GM21723 (cell line): ENCODE measurements at regions not wholly inside any gene's neighbourhood (a gene's known extent, or its start where the extent isn't known, plus 50 kb on each side); places are given as distances from the start of the nearest gene placed in this dataset.

Source experiments
- ATAC-seq: cut with Tn5 transposase; IDR thresholded peaks from one replicate; pipeline ENCODE4 v1.9.1; 2021; ENCODE audit warnings: mild to moderate bottlenecking, moderate library complexity; ENCODE audit not compliant: unreplicated experiment

DNA sequence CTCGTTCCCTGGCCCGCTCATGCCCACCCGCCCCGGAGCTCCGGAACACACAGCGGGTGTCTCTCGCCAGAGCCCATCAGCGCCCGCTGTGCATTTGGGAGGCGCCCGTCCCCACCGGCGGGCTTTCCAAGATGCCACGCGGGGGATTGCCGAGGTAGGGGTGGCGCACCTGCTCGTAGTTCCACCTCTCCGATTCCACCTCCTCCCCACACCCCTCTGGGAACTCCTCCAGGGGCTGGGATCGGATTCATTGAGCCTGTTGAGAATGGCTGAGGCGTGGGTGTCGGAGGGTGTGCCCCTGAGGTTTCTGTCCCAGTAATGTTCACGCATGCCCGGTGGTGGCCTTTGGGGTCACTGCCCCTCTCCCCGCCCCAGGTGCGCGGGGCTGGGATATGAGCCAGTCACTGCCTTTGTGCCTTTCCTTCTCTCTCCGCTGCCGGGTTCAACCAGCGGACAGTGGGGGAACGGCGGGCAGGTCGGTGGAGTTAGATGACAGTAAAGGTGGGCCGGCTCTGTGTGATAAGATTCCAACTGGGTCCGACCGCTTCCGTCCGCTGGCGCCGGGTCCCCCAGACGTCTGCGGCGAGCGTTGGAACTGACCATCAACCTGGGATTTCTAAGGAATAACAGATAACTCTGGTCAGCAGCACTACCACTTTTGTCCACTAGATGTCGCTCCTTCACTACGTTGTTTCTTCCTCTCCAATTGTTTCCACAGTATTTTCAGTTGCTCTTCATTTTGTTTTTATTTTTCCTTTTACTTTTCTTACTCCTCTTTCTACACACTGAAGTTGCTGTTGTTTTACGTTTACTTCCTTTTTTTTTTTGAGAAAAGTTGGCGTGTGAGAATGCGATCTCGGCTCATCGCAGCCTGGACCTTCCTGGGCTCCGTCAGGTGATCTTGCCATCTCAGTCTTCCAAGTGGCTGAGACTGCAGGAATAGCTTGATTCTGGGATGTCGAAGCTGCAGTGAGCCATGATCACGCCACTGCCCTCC, 178.1 kb upstream of the ALG10B start:
- peak; percentile 80 for ATAC-seq

DNA sequence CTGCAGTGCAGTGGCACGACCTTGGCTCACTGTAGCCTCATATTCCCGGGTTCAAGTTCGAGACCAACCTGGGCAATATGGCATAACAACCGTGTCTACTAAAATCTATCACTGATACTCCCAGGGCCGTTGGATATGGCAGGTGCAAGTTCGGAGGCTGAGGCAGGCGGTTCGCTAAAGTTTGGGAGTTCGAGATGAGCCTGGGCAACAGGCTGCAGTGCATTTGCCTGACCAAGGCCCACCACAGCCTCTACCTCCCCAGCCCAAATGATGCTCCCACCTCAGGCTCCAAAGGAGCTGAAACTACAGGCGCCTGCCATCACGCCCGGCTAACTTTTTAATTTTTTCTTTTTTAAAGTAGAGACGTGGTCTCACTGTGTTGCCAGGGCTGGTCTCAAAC, 177.1 kb upstream of the ALG10B start:
- ATAC-seq, result no peak

DNA sequence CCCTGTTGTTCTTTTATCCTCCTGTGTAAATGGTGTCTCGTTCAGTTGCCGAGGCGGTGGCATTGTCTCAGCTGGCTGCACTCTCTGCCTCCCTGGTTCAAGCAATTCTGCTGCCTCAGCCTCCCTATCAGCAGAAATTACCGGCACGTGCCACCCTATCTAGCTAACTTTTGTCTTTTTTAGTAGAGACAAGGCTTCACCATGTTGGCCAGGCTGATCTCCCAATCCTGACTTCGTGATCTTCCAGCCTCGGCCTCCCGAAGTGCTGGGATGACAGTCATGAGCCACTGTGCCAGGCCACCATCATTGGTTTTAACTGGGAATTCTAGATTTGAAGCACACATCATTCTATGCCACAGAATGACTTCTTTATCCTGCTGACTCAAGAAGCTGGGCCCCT, 175.3 kb upstream of the ALG10B start:
- no peak for ATAC-seq

DNA sequence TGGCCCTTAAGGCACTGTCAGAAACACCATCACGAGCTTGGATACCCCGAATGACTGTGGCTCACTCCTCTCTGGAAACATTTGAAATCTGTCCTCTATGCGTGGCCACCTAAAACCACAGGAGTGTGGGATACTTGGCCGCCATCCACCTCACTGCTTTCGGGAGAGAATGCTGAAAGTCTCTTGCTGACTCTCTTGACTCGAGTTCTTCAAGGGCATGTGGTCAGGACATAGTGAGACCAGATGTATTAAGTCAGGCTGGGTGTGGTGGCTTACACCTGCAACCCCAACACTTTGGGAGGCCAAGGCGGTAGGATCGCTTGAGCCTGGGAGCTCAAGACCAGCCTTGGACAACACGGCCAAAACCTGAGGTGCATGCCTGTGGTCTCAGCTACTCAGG, 174.7 kb upstream of the ALG10B start:
- no peak for ATAC-seq

DNA sequence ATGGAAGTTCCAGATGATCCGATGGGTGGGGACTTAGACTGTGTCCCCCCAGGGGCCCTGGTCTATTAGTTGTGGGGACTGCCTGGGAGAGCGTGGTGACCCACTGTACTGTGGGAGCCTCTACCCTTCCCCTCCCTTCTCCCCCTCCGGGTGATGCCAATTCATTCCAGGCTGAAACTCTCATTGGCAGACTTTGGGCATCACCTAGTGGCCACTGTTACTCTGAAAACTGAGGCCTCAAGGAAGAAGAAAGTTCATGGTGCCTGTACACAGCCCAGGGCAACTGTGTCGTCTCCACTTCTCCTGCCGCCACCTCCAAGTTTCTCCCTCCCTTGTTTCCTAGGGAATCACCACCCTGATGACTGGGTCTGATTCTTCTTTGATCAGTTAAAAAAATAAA, 173.6 kb upstream of the ALG10B start:
- no peak for ATAC-seq

DNA sequence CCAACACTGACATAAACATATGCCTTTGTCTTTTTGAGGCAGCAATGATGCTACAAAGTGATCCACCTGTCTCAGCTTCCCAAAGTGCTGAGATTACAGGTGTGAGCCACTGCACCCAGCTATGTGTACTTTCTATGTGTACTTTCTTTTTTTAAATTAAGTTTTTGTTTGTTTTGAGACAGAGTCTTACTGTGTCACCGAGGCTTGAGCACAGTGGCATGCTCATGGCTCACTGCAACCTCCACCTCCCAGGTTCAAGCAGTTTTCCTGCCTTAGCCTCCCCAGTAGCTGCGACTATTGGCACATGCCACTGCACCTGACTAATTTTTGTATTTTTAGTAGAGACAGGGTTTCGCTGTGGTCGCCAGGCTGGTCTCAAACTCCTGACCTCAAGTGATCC, 172.5 kb upstream of the ALG10B start:
- ATAC-seq, result no peak

DNA sequence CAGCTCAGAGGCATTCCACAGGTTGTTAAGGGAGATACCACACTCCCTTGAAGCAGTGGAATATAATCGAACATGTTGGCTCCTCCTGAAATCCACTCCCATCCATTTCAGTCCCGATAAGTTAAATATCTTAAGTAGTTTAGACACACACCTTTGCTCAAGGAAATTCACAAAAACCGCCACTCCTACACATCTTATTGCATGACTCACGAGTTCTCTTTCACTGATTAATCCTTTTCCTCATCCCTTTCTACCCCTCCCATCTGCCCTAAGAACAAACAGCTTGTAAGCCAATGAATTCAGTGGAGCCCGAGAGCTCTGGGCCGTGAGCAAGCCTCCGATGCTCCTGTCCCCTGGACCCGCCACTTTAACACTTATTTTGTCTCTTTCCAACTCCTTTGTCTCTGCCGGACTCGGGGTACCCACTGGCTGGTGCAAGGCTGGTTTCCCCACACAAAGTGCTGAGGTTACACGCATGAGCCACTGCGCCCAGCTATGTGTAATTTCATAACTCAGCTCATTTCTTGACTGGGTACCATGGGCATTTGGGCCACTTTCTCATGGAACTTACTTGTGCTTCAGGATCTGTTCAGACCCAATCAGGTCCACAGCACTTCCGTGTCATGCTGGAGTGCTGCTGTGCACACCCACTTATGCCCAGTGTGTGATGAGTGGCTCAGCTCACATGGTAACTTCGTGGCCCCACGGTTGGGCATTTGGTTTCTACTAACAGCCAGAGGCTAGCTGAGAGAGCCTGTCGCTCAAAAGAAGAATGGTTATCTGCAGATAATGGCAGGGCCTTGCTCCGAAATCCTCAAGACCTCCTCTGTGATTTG, 171.8 kb upstream of the ALG10B start:
- no peak for ATAC-seq

DNA sequence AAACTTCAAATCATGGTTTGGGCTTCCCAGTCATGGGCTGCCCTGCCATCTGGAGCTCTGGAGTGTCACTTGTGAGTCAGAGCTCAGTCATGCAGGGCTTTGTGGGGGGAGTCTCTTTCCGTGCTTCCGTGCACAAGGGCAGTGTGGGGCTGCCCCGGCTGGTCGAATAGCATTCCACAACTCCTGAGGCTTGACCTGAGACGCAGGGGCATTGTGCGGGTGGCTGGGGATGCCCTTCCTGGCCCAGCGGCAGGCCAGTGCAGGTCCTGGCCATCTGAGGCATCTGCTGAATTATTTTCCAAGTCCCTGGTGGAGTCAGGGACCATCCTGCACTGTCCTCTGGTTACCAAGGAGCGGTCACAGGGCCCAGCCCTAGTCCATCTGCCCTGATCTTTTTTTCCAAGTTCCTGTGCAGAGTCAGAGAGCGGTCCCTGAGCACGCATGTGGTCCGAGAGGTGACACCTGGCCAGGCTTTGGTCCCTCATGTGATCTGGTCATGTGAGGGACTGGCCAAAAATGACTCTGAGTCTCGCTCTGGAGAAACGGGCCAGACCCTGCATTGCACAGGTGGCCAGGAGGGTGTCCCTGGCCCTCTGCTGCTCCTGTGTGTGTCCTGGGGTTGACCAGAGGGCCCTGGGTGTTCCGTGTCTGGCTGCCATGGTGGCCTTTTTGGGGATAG, 167.0 kb upstream of the ALG10B start:
- ATAC-seq, result no peak

DNA sequence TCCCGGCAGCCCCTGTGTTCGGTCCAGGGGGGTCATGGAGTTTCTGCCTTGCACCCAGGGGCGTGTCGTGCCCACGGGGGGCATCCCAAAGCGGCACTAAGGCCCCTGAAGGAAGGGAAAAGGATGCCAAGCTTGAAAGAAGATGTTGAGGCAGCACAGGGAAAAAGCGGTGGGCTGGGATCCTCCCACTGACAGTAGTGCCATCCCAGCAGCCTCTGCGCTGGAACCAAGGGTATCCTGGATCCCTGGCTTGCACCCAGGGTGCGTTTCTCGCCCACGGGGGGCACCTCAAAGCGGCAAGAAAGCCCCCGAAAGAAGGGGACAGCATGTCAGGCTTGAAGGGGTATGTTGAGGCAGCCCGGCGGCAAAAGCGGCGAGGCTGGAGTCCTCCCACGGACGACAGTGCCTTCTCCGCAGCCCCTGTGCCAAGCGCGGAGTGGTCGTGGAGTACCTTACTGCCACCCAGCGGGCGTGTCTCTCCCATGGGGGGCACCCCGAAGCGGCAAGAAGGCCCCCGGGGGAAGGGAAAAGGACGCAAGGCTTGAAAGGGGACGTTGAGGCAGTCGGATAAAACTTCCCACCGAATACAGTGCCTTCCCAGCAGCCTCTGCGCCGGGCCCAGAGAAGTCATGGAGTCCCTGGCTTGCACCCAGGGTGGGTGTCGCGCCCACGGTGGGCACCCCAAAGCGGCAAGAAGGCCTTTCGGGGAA, 164.4 kb upstream of the ALG10B start:
- no peak for ATAC-seq

DNA sequence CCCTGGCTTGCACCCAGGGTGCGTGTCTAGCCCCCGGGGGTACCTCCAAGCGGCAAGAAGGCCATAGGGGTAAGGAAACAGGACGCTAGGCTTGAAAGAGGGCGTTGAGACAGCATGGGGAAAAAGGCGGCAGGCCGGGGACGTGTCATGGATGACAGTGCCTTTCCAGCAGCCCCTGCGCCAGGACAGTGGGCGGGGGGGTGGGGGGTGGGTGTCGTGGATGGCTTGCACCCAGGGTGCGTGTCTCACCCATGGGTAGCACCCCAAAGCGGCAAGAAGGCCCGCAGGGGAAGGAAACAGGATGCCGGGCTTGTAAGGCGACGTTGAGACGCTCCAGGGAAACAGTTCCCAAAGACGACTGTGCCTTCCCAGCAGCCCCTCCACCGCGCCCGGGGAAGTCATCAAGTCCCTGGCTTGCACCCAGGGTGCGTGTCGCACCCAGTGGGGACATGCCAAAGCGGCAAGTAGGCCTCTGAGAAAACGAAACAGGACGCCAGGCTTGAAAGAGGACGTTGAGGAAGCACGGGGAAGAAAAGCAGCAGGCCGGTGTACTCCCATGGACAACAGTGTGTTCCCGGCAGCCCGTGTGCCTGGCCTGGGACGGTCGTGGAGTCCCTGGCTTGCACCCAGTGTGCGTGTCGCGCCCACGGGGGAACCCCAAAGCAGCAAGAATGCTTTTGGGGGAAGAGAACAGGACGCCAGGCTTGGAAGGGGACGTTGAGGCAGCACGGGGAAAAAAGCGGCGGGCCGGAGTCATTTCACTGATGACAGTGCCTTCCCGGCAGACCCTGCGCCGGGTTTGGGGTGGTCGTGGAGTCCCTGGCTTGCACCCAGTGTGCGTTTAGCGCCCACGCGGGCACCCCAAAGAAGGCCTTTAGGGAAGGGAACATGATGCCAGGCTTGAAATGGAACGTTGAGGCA, 163.5 kb upstream of the ALG10B start:
- ATAC-seq, result no peak

DNA sequence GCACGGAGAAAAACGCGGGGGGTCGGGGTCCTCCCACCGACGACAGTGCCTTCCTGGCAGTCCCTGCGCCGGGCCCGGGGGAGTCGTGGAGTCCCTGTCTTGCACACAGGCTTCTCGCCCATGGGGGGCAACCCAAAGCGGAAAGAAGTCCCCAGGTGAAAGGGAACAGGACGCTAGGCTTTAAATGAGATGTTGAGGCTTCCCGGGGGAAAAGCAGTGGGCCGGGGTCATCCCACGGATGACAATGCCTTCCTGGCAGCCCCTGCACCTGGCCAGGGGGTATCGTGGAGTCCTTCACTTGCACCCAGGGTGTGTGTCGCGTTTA, 162.9 kb upstream of the ALG10B start:
- no peak for ATAC-seq

DNA sequence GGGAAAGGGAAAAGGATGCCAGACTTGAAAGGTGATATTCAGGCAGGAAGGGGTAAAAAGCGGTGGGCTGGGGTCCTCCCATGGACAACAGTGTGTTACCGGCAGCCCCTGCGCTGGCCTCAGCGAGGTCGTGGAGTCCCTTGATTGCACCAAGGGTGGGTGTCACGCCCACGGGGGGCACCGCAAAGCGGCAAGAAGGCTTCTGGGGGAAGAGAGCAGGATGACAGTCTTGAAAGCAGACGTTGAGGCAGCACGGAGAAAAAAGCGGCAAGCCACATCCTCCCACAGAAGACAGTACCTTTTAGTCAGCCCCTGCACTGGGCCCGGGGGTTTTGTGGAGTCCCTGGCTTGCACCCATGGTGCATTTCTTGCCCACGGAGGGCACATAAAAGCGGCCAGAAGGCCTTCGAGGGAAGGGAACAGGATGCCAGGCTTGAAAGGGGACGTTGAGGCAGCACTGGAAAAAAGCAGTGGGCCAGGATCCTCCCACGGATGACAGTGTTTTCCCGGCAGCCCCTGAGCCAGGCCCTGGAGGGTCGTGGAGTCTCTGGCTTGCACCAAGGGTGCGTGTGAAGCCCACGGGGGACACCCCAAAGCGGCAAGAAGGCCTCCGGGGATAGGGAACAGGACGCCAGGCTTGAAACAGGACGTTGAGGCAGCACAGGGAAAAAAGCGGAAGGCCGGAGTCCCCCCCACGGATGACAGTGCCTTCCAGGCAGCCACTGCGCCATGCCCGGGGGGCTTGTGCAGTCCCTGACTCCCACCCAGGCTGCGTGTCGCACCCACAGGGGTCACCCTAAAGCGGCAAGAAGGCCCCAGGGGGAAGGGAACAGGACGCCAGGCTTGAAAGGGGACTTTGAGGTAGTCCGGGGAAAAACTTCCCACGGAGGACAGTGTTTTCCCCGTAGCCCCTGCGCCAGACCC, 162.2 kb upstream of the ALG10B start:
- ATAC-seq, result no peak

DNA sequence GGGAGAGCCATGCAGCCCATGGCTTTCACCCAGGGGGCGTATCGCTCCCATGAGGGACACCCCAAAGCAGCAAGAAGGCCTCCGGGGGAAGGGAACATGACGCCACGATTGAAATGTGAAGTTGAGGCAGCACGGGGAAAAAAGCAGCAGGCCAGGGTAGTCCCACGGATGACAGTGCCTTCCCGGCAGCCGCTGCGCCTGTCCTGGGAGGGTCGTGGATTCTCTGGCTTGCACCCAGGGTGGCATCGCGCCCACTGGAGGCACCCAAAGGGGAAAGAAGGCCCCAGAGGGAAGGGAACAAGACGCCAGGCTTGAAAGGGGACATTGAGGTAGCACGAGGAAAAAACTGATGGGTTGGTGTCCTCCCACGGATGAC, 161.6 kb upstream of the ALG10B start:
- no peak for ATAC-seq

DNA sequence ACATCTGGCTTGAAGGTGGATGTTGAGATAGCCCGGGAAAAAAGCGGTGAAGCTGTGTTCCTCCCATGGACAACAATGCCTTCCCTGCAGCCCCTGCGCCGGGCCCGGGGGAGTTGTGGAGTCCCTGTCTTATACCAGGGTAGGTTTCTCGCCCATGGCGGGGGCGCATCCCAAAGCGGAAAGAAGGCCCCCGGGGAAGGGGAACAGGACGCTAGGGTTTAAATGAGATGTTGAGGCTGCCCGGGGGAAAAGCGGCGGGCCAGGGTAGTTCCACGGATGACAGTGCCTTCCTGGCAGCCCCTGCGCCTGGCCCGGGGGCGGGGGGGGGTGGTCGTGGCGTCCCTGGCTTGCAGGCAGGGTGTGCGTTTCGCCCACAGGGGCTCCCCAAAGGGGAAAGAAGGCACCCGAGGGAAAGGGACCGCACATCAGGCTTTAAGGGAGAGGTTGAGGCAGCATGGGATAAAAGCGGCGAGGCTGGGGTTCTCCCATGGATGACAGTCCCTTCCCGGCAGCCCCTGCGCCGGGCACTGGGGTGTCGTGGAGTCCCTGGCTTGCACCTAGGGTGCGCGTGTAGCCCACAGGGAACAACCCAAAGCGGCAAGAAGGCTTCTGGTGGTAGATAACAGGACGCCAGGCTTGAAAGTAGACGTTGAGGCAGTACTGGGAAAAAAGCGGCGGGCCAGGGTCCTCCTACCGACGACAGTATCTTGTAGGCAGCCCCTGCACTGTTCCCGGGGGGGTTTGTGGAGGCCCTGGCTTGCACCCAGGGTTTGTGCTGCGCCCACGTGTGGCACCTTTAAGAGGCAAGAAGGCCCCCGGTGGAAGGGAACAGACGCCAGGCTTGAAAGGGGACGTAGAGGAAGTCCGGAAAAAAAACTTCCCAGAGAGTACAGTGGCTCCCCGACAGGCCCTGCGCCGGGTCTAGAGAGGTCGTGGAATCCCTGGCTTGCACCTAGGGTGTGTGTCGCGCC, 160.8 kb upstream of the ALG10B start:
- ATAC-seq, result no peak

DNA sequence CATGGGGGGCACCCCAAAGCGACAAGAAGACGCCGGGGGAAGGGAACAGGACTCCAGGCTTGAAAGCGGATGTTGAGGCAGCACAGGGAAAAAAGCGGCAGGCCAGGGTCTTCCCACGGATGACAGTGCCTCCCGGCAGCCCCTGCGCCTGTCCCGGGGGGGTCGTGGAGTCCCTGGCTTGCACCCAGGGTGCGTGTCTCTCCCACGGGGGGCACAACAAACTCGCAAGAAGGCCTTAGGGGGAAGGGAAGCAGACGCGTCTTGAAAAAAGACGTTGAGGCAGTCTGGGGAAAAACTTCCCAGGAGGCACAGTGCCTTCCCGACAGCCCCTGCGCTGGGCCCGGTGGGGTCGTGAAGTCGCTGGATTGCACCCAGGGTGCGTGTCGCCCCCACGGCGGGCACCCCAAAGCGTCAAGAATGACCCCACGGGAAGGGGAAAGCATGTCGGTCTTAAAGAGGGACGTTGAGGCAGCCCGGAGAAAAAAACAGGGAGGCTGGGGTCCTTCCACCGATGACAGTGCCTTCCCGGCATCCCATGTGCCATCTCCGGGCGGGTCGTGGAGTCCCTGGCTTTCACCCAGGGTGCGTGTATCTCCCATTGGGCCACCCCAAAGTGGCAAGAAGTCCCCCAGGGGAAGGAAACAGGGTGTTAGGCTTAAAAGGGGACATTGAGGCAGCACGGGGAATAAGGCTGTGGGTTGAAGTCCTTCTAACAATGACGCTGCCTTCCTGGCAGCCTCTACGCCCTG, 159.9 kb upstream of the ALG10B start:
- no peak for ATAC-seq

DNA sequence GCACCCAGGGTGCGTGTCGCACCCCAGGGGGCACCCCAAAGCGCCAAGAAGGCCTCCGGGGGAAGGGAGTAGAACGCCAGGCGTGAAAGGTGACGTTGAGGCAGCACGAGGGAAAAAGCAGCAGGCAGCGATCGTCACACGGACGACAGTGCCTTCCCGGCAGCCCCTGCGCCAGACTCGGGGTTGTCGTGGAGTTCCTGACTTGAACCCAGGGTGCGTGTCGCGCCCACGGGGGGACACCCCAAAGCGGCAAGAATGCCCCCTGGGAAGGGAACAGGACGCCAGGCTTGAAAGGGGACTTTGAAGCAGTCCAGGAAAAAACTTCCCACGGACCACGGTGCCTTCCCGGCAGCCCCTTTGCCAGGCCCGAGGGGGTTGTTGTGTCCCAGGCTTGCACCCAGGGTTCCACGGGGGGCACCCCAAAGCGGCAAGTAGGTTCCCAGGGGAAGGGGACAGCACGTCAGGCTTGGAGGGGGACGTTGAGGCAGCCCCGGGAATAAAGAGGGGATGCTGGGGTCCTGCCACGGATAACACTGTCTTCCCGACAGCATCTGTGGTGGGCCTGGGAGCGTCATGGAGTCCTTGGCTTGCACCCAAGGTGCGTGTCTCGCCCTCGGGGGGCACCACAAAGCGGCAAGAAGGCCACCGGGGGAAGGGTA, 159.2 kb upstream of the ALG10B start:
- no peak for ATAC-seq
